ENCODE measurements at regions not wholly inside any gene's neighbourhood (a gene's known extent, or its start where the extent isn't known, plus 50 kb on each side); places are given as distances from the start of the nearest gene placed in this dataset.

- Histone ChIP-seq H3K36me3 (ENCODE audit: insufficient read depth in 1 of 2, low read depth in 1 of 2) (no peaks in the 10 kb centered on the region), H3K4me1 (no peaks in the 10 kb centered on the region), H3K9me3 (no peaks in the 10 kb centered on the region), H3K4me3 (no peak overlapping the region), H3K27me3 (ENCODE audit: insufficient read depth in 3 of 3, low read length in 2 of 3) (peaks cover 0 to 3% (median 0%) of the 10 kb centered on the region in 3 donors), H3K27ac (no peak overlapping the region)
- intact Hi-C loops (cut with DNase I): no loop called here
- no peak for DNase-seq
- TF ChIP-seq CTCF (IDR thresholded peaks at IDR 0.05): no peak
- 86 to 94% (median 89%) methylated on average over 8 of the region's 8 CpGs for WGBS, 3 donors
- ATAC-seq: no peak
Observed at GRCh38 chr4:4935974-4936373, 76.5 kb downstream of the MSX1 start.

- Histone ChIP-seq H3K27me3 (ENCODE audit: insufficient read depth in 3 of 3, low read length in 2 of 3) (peaks cover 0 to 5% (median 0%) of the 10 kb centered on the region in 3 donors), H3K9me3 (no peaks in the 10 kb centered on the region), H3K4me1 (no peaks in the 10 kb centered on the region), H3K27ac (no peak overlapping the region), H3K4me3 (no peak overlapping the region), H3K36me3 (ENCODE audit: insufficient read depth in 1 of 2, low read depth in 1 of 2) (no peaks in the 10 kb centered on the region)
- 82 to 86% (median 84%) methylated on average over 6 of the region's 6 CpGs for WGBS, 3 donors
- ATAC-seq (no peak), DNase-seq (no peak)
- TF ChIP-seq CTCF (IDR thresholded peaks at IDR 0.05): no peak
- intact Hi-C loops (cut with DNase I): no loop called here
Observed at GRCh38 chr4:4937926-4938325, 78.5 kb downstream of the MSX1 start.

- Histone ChIP-seq H3K4me1 (no peaks in the 10 kb centered on the region), H3K27me3 (ENCODE audit: insufficient read depth in 3 of 3, low read length in 2 of 3) (peaks cover 0 to 2% (median 0%) of the 10 kb centered on the region in 3 donors), H3K4me3 (no peak overlapping the region), H3K27ac (no peak overlapping the region), H3K36me3 (ENCODE audit: insufficient read depth in 1 of 2, low read depth in 1 of 2) (no peaks in the 10 kb centered on the region), H3K9me3 (no peaks in the 10 kb centered on the region)
- intact Hi-C loops (cut with DNase I): no loop called here
- TF ChIP-seq CTCF (IDR thresholded peaks at IDR 0.05): no peak
- WGBS, 3 donors: 25 to 34% (median 33%) methylated on average over 1 of the region's 1 CpG
- ATAC-seq: no peak
- DNase-seq: no peak
Observed at GRCh38 chr4:4941751-4942150, 77.5 kb downstream of the CYTL1 start.

GRCh38 chr4:4942658-4943057 is 76.6 kb downstream of the CYTL1 start:
- DNase-seq (no peak), ATAC-seq (no peak)
- H3K36me3 ChIP-seq (ENCODE audit: insufficient read depth in 1 of 2, low read depth in 1 of 2): no peaks in the 10 kb centered on the region
- WGBS, 3 donors: 72 to 81% (median 78%) methylated on average over 3 of the region's 3 CpGs
- no peaks in the 10 kb centered on the region for H3K9me3 ChIP-seq
- intact Hi-C loops (cut with DNase I): no loop called here
- no peak for TF ChIP-seq CTCF (IDR thresholded peaks at IDR 0.05)
- H3K4me3 ChIP-seq: no peak overlapping the region
- H3K27ac ChIP-seq: no peak overlapping the region
- H3K4me1 ChIP-seq: no peaks in the 10 kb centered on the region
- H3K27me3 ChIP-seq (ENCODE audit: insufficient read depth in 3 of 3, low read length in 2 of 3): peaks cover 0 to 2% (median 0%) of the 10 kb centered on the region in 3 donors

- H3K27ac ChIP-seq: no peak overlapping the region
- no peaks in the 10 kb centered on the region for H3K9me3 ChIP-seq
- H3K36me3 ChIP-seq (ENCODE audit: insufficient read depth in 1 of 2, low read depth in 1 of 2): no peaks in the 10 kb centered on the region
- H3K4me1 ChIP-seq: no peaks in the 10 kb centered on the region
- intact Hi-C loops (cut with DNase I): loop anchor here in 1 of 2 donors (5.0 kb wide), 1 partner anchor 468 kb away; no protein-coding TSS in a partner anchor
- no peak for TF ChIP-seq CTCF (IDR thresholded peaks at IDR 0.05)
- no peak overlapping the region for H3K4me3 ChIP-seq
- DNase-seq (no peak), ATAC-seq (no peak)
- WGBS, 3 donors: 71 to 86% (median 78%) methylated on average over 3 of the region's 3 CpGs
- H3K27me3 ChIP-seq (ENCODE audit: insufficient read depth in 3 of 3, low read length in 2 of 3): peaks cover 0 to 2% (median 0%) of the 10 kb centered on the region in 3 donors
Observed at GRCh38 chr4:4945021-4945420, 74.2 kb downstream of the CYTL1 start.

Measured in psoas muscle (tissue), 7 donors.